ENCODE measurements at regions not wholly inside any gene's neighbourhood (a gene's known extent, or its start where the extent isn't known, plus 50 kb on each side); places are given as distances from the start of the nearest gene placed in this dataset.

- Histone ChIP-seq H3K4me2 (ENCODE audit: low read length) (no peak overlapping the region), H3K27ac (ENCODE audit: low read depth, low read length) (no peak overlapping the region), H4K20me1 (ENCODE audit: control insufficient read depth, insufficient read depth, low read depth, low read length) (no peaks in the 10 kb centered on the region), H3K36me3 (ENCODE audit: control insufficient read depth, low read length) (no peaks in the 10 kb centered on the region), H3F3A (ENCODE audit: control insufficient read depth, insufficient read depth) (no peaks in the 10 kb centered on the region), H3K9me2 (replicated peaks; ENCODE audit: control insufficient read depth, low read length) (no peaks in the 10 kb centered on the region), H3K9me3 (ENCODE audit: control insufficient read depth, insufficient read depth, low read length) (no peaks in the 10 kb centered on the region), H3K27me3 (ENCODE audit: control insufficient read depth, low read length) (no peaks in the 10 kb centered on the region), H3K4me1 (ENCODE audit: control insufficient read depth, low read length) (no peaks in the 10 kb centered on the region), H3K4me3 (ENCODE audit: low read length) (no peak overlapping the region), H3K79me2 (ENCODE audit: control insufficient read depth, low read length) (no peaks in the 10 kb centered on the region)
- TF ChIP-seq CTCF (IDR thresholded peaks at IDR 0.05; ENCODE audit: low read depth, low read length, poor library complexity, severe bottlenecking) (no peak), EZH2phosphoT487 (IDR thresholded peaks at IDR 0.05; ENCODE audit: borderline replicate concordance, low read length) (no peak)
Observed at GRCh38 chr3:120506076-120506827, 55.5 kb upstream of the FSTL1 start.

GRCh38 chr3:120503727-120504616, 53.2 kb upstream of the FSTL1 start:
- H3K79me2 ChIP-seq (ENCODE audit: control insufficient read depth, low read length): no peaks in the 10 kb centered on the region
- no peaks in the 10 kb centered on the region for H4K20me1 ChIP-seq (ENCODE audit: control insufficient read depth, insufficient read depth, low read depth, low read length)
- no peak overlapping the region for H3K4me2 ChIP-seq (ENCODE audit: low read length)
- no peak for TF ChIP-seq CTCF (IDR thresholded peaks at IDR 0.05; ENCODE audit: low read depth, low read length, poor library complexity, severe bottlenecking)
- no peak for TF ChIP-seq EZH2phosphoT487 (IDR thresholded peaks at IDR 0.05; ENCODE audit: borderline replicate concordance, low read length)
- no peaks in the 10 kb centered on the region for H3F3A ChIP-seq (ENCODE audit: control insufficient read depth, insufficient read depth)
- H3K4me3 ChIP-seq (ENCODE audit: low read length): no peak overlapping the region
- H3K27ac ChIP-seq (ENCODE audit: low read depth, low read length): no peak overlapping the region
- H3K9me2 ChIP-seq (replicated peaks; ENCODE audit: control insufficient read depth, low read length): no peaks in the 10 kb centered on the region
- H3K27me3 ChIP-seq (ENCODE audit: control insufficient read depth, low read length): no peaks in the 10 kb centered on the region
- no peaks in the 10 kb centered on the region for H3K4me1 ChIP-seq (ENCODE audit: control insufficient read depth, low read length)
- H3K9me3 ChIP-seq (ENCODE audit: control insufficient read depth, insufficient read depth, low read length): no peaks in the 10 kb centered on the region
- no peaks in the 10 kb centered on the region for H3K36me3 ChIP-seq (ENCODE audit: control insufficient read depth, low read length)

GRCh38 chr3:120502116-120502515, 51.3 kb upstream of the FSTL1 start:
- Histone ChIP-seq H3K36me3 (ENCODE audit: control insufficient read depth, low read length) (no peaks in the 10 kb centered on the region), H3K9me3 (ENCODE audit: control insufficient read depth, insufficient read depth, low read length) (no peaks in the 10 kb centered on the region), H3K9me2 (replicated peaks; ENCODE audit: control insufficient read depth, low read length) (no peaks in the 10 kb centered on the region), H3K4me1 (ENCODE audit: control insufficient read depth, low read length) (no peaks in the 10 kb centered on the region), H4K20me1 (ENCODE audit: control insufficient read depth, insufficient read depth, low read depth, low read length) (no peaks in the 10 kb centered on the region), H3K4me2 (ENCODE audit: low read length) (no peak overlapping the region), H3K27ac (ENCODE audit: low read depth, low read length) (no peak overlapping the region), H3F3A (ENCODE audit: control insufficient read depth, insufficient read depth) (no peaks in the 10 kb centered on the region), H3K79me2 (ENCODE audit: control insufficient read depth, low read length) (no peaks in the 10 kb centered on the region), H3K27me3 (ENCODE audit: control insufficient read depth, low read length) (no peaks in the 10 kb centered on the region), H3K4me3 (ENCODE audit: low read length) (no peak overlapping the region)
- TF ChIP-seq EZH2phosphoT487 (IDR thresholded peaks at IDR 0.05; ENCODE audit: borderline replicate concordance, low read length): no peak
- no peak for TF ChIP-seq CTCF (IDR thresholded peaks at IDR 0.05; ENCODE audit: low read depth, low read length, poor library complexity, severe bottlenecking)
